Colonic mucosa (tissue), 4 donors: ENCODE measurements at regions not wholly inside any gene's neighbourhood (a gene's known extent, or its start where the extent isn't known, plus 50 kb on each side); places are given as distances from the start of the nearest gene placed in this dataset.
"Not testable (repeated sequence)": the region's sequence is repeated elsewhere in the genome, so short reads cannot be mapped to it uniquely, and the experiment has no call there.

Experiments used
- DNase-seq: peaks from one replicate; pipeline ENCODE4 v3.0.0-alpha.2; 2020
- H3K27ac ChIP-seq: fragments of 200-600 bp; one replicate; pipeline ENCODE4 v1.8.0; 2021
- H3K27me3 ChIP-seq: fragments of 200-600 bp; one replicate; pipeline ENCODE4 v1.8.0; 2021
- H3K36me3 ChIP-seq: fragments of 200-600 bp; one replicate; pipeline ENCODE4 v1.8.0; 2021
- H3K4me1 ChIP-seq: fragments of 200-600 bp; one replicate; pipeline ENCODE4 v1.8.0; 2021; ENCODE audit warnings: mild to moderate bottlenecking
- H3K4me3 ChIP-seq: fragments of 200-600 bp; one replicate; pipeline ENCODE4 v1.8.0; 2021
- H3K9ac ChIP-seq, 2 donors: one replicate each; pipeline ENCODE4 v1.7.0; 2013; ENCODE audit warnings: control low read depth in 2 of 2, low read depth in 2 of 2, low read length in 2 of 2
- H3K9me3 ChIP-seq: fragments of 200-600 bp; one replicate; pipeline ENCODE4 v1.8.0; 2021
- intact Hi-C: fragments of 100-400 bp; cut with DNase I; formaldehyde crosslinking; loops from one replicate; pipeline ENCODE4 v1.14.1; 2022
- TF ChIP-seq, protein P1 (sequence below): fragments of 200-600 bp; IDR thresholded peaks from one replicate; pipeline ENCODE4 v1.8.0; 2022; ENCODE audit warnings: antibody characterized with exemption, mild to moderate bottlenecking
- donor health status: healthy.
- donor health status: DM: no; HTN: no; CAD: no.
- donor health status: DM: no; HTN: no; CAD: no.

DNA sequence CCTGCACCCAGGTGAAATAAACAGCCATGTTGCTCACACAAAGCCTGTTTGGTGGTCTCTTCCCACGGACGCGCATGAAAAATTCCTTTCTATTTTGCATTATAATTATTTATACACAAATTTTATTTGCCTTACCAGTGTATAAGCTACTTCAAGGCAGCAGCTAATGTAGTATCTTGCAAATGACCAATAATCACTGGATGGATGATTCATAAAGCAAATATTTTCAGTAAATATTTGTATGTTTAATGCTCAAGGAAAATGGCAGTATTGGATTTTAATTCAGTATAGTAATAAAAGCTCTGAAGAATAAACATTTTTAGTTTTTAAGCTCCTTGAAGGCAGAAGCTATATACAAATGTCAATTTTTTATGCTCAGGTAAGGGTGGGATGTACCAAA, 158.7 kb upstream of the NANOGP8 start:
- no peak for DNase-seq
- H3K9me3 ChIP-seq = no peaks in the 10 kb centered on the region
- no peaks in the 10 kb centered on the region for H3K4me1 ChIP-seq
- no peak overlapping the region for H3K4me3 ChIP-seq
- H3K27ac ChIP-seq = no peak overlapping the region
- H3K36me3 ChIP-seq = no peaks in the 10 kb centered on the region
- no peak overlapping the region for H3K9ac ChIP-seq
- H3K27me3 ChIP-seq = no peaks in the 10 kb centered on the region
- TF ChIP-seq, protein P1, sequence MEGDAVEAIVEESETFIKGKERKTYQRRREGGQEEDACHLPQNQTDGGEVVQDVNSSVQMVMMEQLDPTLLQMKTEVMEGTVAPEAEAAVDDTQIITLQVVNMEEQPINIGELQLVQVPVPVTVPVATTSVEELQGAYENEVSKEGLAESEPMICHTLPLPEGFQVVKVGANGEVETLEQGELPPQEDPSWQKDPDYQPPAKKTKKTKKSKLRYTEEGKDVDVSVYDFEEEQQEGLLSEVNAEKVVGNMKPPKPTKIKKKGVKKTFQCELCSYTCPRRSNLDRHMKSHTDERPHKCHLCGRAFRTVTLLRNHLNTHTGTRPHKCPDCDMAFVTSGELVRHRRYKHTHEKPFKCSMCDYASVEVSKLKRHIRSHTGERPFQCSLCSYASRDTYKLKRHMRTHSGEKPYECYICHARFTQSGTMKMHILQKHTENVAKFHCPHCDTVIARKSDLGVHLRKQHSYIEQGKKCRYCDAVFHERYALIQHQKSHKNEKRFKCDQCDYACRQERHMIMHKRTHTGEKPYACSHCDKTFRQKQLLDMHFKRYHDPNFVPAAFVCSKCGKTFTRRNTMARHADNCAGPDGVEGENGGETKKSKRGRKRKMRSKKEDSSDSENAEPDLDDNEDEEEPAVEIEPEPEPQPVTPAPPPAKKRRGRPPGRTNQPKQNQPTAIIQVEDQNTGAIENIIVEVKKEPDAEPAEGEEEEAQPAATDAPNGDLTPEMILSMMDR = no peak
- intact Hi-C loops = no loop called here

DNA sequence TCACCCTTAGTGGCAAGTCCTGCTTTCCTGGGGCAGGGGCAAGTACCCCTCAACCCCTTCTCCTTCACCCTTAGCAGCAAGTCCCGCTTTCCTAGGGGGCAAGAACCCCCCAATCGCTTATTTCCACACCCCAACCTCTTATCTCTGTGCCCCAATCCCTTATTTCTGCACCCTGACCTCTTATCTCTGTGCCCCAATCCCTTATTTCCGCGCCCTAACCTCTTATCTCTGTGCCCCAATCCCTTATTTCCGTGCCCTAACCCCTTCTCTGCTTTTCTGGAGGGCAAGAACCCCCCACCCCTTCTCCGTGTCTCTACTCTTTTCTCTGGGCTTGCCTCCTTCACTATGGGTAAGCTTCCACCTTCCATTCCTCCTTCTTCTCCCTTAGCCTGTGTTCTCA, 154.6 kb upstream of the NANOGP8 start:
- H3K36me3 ChIP-seq, H3K9ac ChIP-seq, H3K4me3 ChIP-seq, DNase-seq, H3K4me1 ChIP-seq, H3K27ac ChIP-seq, H3K27me3 ChIP-seq, intact Hi-C loops, H3K9me3 ChIP-seq: not testable (repeated sequence)

DNA sequence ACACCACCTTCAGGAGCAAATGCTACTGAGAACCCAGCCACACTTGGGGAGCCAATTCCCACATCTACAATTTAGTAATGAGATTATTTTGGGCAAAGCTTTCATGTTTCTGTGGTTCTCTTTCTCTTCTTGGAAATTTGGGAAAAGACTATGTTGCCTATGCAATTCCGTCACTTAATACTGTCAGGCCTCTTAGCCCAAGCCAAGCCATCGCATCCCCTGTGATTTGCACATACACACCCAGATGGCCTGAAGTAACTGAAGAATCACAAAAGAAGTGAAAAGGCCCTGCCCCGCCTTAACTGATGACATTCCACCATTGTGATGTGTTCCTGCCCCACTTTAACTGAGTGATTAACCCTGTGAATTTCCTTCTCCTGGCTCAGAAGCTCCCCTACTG, 153.4 kb upstream of the NANOGP8 start:
- intact Hi-C loops, H3K4me1 ChIP-seq, H3K4me3 ChIP-seq, H3K27ac ChIP-seq, H3K9ac ChIP-seq, H3K27me3 ChIP-seq, H3K9me3 ChIP-seq, DNase-seq, H3K36me3 ChIP-seq: not testable (repeated sequence)

DNA sequence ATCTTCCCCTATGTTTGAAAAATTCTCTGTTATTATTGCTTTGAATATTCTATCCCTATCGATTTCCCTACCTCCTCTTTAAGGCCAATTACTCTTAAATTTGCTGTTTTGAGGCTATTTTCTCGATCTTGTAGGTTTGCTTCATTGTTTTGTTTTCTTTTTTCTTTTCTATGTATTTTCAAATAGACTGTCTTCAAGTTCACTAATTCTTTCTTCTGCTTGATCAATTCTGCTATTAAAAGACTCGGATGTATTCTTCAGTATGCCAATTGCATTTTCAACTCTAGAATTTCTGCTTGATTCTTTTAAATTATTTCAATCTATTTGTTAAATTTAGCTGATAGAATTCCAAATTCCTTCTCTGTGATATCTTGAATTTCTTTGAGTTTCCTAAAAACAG, 144.0 kb upstream of the NANOGP8 start:
- no peak for DNase-seq
- TF ChIP-seq, protein P1 = no peak
- Histone ChIP-seq H3K36me3 (no peaks in the 10 kb centered on the region), H3K27me3 (no peaks in the 10 kb centered on the region), H3K9me3 (no peaks in the 10 kb centered on the region), H3K4me1 (no peaks in the 10 kb centered on the region), H3K9ac (no peak overlapping the region), H3K27ac (no peak overlapping the region), H3K4me3 (no peak overlapping the region)
- intact Hi-C loops = no loop called here

DNA sequence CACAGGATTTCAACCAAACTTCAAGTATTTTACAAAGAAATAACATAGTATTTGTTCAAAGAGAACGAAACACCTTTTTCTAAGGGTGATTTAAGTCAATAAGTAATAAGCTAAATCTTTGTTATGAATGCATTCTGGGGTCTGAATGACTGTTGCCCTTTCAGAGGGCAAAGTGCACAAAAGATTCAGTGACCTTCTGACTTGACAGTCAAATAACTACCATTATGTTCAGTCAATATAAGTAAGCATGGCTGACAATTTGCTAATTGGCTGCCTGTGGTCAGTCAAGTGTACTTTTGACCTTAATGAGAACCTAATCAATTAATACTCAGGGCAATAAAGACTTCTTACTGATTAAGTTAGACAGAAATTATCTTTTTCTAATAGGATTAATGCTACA, 133.1 kb upstream of the NANOGP8 start:
- no peak overlapping the region for H3K9ac ChIP-seq
- no peaks in the 10 kb centered on the region for H3K27me3 ChIP-seq
- H3K9me3 ChIP-seq = no peaks in the 10 kb centered on the region
- H3K36me3 ChIP-seq = no peaks in the 10 kb centered on the region
- H3K4me1 ChIP-seq = no peaks in the 10 kb centered on the region
- TF ChIP-seq, protein P1 = no peak
- DNase-seq = no peak
- intact Hi-C loops = no loop called here
- no peak overlapping the region for H3K4me3 ChIP-seq
- H3K27ac ChIP-seq = no peak overlapping the region

DNA sequence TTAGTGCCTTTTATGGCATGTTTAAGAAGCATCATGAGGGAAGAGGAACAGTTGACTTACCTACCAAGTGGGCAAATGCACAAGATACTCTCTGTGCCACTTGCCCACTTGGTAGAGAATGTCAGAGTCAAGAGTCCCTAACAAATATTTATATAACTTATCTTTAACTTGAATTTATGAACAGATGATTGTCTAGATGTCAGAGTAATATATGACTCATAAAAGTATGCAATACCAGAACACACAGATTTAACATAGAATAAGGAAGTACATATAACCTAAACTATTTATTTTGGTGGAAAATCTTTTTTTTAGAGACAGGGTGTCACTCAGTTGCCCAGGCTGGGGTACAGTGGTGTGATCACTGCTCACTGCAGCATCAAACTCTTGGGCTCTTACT, 130.0 kb upstream of the NANOGP8 start:
- no peak overlapping the region for H3K27ac ChIP-seq
- H3K9ac ChIP-seq = no peak overlapping the region
- intact Hi-C loops = no loop called here
- no peaks in the 10 kb centered on the region for H3K27me3 ChIP-seq
- no peak overlapping the region for H3K4me3 ChIP-seq
- no peaks in the 10 kb centered on the region for H3K36me3 ChIP-seq
- no peaks in the 10 kb centered on the region for H3K4me1 ChIP-seq
- TF ChIP-seq, protein P1 = no peak
- DNase-seq = no peak
- no peaks in the 10 kb centered on the region for H3K9me3 ChIP-seq
